HEK293 (cell line): ENCODE measurements at regions not wholly inside any gene's neighbourhood (a gene's known extent, or its start where the extent isn't known, plus 50 kb on each side); places are given as distances from the start of the nearest gene placed in this dataset.
"Not testable (repeated sequence)": the region's sequence is repeated elsewhere in the genome, so short reads cannot be mapped to it uniquely, and the experiment has no call there.

Source experiments
- MZF1 ChIP-seq: fragments of 450-650 bp; formaldehyde crosslinking; IDR thresholded peaks from 2 replicates; pipeline ENCODE4 v1.5.1; 2017; ENCODE audit warnings: missing biosample characterization, missing genetic modification characterization, borderline replicate concordance
- ZNF223 ChIP-seq: fragments of 450-650 bp; formaldehyde crosslinking; IDR thresholded peaks from 2 replicates; pipeline ENCODE4 v1.5.1; 2016; ENCODE audit warnings: missing biosample characterization, missing genetic modification characterization
- ZNF391 ChIP-seq: fragments of 450-650 bp; formaldehyde crosslinking; IDR thresholded peaks from 2 replicates; pipeline ENCODE4 v1.5.1; 2016; ENCODE audit warnings: low read depth, missing biosample characterization, missing genetic modification characterization, borderline replicate concordance
- ZNF660 ChIP-seq: fragments of 450-650 bp; IDR thresholded peaks from 2 replicates; pipeline ENCODE4 v1.5.1; 2018; ENCODE audit warnings: missing biosample characterization, mild to moderate bottlenecking, missing genetic modification characterization
- TF ChIP-seq, protein P1 (sequence below): fragments of 450-650 bp; formaldehyde crosslinking; IDR thresholded peaks from 2 replicates; pipeline ENCODE4 v1.5.1; 2016; ENCODE audit warnings: missing biosample characterization, missing genetic modification characterization

DNA sequence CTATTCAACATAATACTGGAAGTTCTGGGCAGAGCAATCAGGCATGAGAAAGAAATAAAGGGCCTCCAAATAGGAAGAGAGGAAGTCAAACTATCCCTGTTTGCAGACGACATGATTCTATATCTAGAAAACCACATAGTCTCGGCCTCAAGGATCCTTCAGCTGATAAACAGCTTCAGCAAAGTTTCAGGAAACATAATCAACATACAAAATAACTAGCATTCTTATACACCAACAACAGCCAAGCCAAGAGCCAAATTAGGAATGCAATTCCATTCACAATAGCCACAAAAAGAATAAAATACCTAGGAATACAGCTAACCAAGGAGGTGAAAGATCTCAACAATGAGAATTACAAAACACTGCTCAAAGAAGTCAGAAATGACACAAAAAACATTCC is 287.8 kb upstream of the NCAM1 start:
- not testable (repeated sequence) for TF ChIP-seq ZNF223 (tag by site-specific recombination); ZNF660 (tag by site-specific recombination); MZF1 (tag by site-specific recombination); ZNF391
- TF ChIP-seq, protein P1, sequence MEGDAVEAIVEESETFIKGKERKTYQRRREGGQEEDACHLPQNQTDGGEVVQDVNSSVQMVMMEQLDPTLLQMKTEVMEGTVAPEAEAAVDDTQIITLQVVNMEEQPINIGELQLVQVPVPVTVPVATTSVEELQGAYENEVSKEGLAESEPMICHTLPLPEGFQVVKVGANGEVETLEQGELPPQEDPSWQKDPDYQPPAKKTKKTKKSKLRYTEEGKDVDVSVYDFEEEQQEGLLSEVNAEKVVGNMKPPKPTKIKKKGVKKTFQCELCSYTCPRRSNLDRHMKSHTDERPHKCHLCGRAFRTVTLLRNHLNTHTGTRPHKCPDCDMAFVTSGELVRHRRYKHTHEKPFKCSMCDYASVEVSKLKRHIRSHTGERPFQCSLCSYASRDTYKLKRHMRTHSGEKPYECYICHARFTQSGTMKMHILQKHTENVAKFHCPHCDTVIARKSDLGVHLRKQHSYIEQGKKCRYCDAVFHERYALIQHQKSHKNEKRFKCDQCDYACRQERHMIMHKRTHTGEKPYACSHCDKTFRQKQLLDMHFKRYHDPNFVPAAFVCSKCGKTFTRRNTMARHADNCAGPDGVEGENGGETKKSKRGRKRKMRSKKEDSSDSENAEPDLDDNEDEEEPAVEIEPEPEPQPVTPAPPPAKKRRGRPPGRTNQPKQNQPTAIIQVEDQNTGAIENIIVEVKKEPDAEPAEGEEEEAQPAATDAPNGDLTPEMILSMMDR: not testable (repeated sequence)
